AG10803 (cell line): ENCODE measurements at regions not wholly inside any gene's neighbourhood (a gene's known extent, or its start where the extent isn't known, plus 50 kb on each side); places are given as distances from the start of the nearest gene placed in this dataset.
A peak's percentile ranks its signal among the peaks of the same experiment; 100 is the strongest.

ENCODE experiments used
- DNase-seq: peaks from one replicate; pipeline ENCODE4 v3.0.0; 2010; ENCODE audit warnings: low read depth
- H3K4me3 ChIP-seq: 2 replicates; pipeline ENCODE4 v1.5.1; 2011; ENCODE audit warnings: mild to moderate bottlenecking, low read length, control low read depth
- TF ChIP-seq, protein P1 (sequence below): conservative IDR thresholded peaks from 2 replicates; pipeline ENCODE4 v1.5.1; 2011; ENCODE audit warnings: mild to moderate bottlenecking, low read length, control low read depth, inconsistent platforms

GRCh38 chr2:212908031-212908430, 243.4 kb downstream of the IKZF2 start:
- no peak overlapping the region for H3K4me3 ChIP-seq
- TF ChIP-seq, protein P1, sequence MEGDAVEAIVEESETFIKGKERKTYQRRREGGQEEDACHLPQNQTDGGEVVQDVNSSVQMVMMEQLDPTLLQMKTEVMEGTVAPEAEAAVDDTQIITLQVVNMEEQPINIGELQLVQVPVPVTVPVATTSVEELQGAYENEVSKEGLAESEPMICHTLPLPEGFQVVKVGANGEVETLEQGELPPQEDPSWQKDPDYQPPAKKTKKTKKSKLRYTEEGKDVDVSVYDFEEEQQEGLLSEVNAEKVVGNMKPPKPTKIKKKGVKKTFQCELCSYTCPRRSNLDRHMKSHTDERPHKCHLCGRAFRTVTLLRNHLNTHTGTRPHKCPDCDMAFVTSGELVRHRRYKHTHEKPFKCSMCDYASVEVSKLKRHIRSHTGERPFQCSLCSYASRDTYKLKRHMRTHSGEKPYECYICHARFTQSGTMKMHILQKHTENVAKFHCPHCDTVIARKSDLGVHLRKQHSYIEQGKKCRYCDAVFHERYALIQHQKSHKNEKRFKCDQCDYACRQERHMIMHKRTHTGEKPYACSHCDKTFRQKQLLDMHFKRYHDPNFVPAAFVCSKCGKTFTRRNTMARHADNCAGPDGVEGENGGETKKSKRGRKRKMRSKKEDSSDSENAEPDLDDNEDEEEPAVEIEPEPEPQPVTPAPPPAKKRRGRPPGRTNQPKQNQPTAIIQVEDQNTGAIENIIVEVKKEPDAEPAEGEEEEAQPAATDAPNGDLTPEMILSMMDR, result no peak
- DNase-seq, result peak; percentile 75

DNA sequence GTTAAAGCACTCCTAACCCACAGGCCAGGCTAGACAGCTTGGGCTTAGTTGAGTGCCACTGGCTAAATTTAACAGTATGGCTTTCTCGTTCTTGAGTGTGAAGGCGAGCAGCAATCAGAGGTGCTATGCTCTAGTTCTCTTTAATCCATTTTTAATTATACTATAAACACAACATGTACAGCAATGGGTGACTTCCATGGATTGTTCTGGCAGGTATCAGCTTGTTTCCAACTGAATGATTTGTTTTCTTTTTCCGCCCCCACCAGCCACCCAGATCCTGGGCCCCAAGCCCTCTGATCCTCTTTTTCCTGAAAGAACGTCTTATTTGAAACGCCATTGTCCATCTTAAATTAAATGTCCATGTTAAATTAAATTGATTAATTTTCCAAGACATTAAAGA, 244.8 kb downstream of the IKZF2 start:
- TF ChIP-seq, protein P1, result no peak
- H3K4me3 ChIP-seq, result no peak overlapping the region
- no peak for DNase-seq

GRCh38 chr2:212905640-212906201, 245.7 kb downstream of the IKZF2 start:
- TF ChIP-seq, protein P1, result no peak
- H3K4me3 ChIP-seq, result no peak overlapping the region

GRCh38 chr2:212904646-212905045, 246.8 kb downstream of the IKZF2 start:
- DNase-seq, result no peak
- TF ChIP-seq, protein P1, result no peak

More at GRCh38 chr2:212905640-212906201, 245.7 kb downstream of the IKZF2 start:
- peak; percentile 23 for DNase-seq

GRCh38 chr2:212903413-212903812, 248.0 kb downstream of the IKZF2 start:
- TF ChIP-seq, protein P1, result no peak
- no peak overlapping the region for H3K4me3 ChIP-seq
- no peak for DNase-seq

More at GRCh38 chr2:212904646-212905045, 246.8 kb downstream of the IKZF2 start:
- H3K4me3 ChIP-seq, result no peak overlapping the region

GRCh38 chr2:212902421-212902820, 249.0 kb downstream of the IKZF2 start:
- TF ChIP-seq, protein P1, result no peak
- no peak overlapping the region for H3K4me3 ChIP-seq
- DNase-seq, result no peak

DNA sequence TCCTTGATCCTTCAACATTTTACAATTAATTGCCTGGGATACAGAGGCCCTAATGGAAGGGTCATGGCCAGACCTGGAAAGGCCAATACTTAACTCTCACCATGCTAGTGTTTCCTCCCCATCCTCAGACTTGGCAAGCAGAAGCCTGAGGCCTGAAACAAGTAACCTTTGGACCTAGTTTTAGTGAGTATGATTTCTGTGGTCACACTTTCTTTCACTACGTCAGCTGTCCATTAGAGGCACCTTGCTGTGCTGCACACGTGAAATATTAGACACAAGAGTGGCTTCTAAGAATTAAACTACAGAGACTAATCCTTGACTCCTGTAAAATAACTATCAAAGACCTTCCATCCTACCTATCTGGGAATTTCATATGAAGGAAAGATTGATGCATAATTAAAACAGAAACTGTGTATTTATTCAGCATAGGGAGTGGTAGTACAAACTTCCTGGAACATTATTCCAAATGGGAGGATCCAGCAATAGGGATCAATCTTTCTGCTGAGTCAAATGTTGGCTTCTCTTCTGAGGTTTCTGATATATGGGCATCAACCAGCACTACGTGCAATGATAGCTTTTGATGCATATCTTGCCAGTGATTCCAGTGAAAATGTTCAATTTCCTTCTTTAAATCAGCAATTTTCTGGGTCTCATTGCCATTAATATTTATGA, 249.7 kb downstream of the IKZF2 start:
- DNase-seq, result no peak
- TF ChIP-seq, protein P1, result no peak
- H3K4me3 ChIP-seq, result no peak overlapping the region
